GM18858 (cell line): ENCODE measurements at regions not wholly inside any gene's neighbourhood (a gene's known extent, or its start where the extent isn't known, plus 50 kb on each side); places are given as distances from the start of the nearest gene placed in this dataset.
"Not testable (repeated sequence)": the region's sequence is repeated elsewhere in the genome, so short reads cannot be mapped to it uniquely, and the experiment has no call there.

Experiments used
- ATAC-seq: cut with Tn5 transposase; IDR thresholded peaks from one replicate; pipeline ENCODE4 v1.9.1; 2021; ENCODE audit not compliant: unreplicated experiment

DNA sequence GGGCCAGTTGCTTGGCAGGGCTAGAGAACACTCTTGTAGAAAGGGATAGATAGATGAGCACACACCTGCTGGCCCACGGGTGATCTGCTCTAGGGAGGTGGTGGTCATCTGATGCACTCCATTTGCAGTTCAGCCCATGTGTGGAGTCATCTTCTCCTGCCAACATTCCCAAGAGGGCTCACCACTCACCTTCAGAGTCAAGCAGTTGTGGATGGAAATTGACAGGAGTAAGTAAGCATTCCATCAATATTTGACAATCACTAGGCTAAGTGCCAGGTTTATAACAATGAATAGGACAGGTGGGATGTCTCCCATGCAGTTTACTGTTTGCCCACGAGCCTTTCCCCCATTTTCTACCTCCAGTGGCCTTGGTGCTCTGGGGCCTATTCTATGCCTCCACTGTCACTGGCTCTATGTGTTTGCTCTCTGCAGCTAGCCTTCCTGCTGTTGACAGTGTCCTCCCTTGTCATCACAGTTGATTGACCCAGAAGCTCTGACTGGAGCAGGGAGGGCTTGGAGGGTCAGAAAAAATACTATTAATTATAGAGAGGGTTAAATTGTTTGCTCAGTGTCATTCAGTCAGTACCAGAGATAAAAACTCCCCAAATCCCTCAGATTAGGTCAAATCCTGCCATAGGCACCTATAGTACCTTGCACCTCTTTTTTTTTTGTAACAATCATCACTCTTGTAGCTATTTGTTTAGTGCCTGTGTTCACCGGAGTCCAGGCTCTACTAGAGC, 134.6 kb upstream of the PZP start:
- no peak for ATAC-seq

DNA sequence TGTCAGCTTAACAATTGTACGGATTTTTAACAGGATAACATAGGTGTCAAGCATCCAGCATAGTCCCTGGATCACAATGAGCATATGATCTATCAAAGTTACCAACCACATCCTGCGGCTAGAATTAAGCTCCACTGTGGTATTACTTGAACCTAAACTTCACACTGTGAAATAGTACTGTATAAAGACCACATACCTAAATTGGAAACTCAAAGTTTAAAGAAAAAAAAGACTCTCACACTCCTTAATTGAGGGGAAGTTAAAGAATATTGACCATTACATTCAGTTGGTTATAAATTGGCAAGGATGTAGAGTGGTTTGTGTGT, 133.0 kb upstream of the PZP start:
- ATAC-seq, result no peak

DNA sequence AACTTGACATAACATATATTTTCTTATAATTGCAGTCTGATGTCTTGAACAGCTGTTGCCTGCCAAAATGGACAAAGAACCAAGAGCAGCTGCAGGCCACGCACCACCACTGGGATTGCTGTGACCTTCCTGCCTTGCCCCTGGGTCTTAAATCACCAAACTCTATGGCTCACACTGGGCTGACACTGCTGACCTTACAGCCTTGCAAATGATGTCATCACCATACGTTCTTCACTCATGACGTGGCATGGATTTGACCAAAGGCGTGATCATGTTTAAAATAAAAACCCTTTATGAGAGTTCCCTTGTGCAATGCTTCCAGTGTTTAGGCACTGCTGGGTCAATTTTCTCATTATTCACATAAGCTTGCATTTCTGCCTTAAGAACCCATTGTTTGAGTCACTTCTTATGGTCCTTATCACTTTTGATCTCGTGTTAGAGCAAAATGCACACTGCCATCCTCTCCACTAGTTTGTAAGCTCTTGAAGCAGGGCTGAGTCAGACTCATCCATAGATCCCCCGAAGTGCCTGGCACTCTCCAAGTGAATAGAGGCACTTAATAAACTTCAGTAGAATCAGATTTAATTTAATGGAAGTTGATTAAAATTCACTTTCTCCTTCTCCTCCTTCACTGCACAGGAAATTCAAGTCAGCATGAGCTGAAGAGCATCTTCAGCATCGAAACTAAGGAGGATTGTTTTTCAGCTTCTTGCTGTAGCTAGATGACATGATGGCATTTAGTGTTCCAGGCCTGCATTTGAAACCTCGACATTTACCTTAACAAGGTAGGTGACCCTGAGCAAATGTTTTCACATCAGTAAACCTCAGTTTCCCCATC, 132.4 kb upstream of the PZP start:
- ATAC-seq, result no peak

DNA sequence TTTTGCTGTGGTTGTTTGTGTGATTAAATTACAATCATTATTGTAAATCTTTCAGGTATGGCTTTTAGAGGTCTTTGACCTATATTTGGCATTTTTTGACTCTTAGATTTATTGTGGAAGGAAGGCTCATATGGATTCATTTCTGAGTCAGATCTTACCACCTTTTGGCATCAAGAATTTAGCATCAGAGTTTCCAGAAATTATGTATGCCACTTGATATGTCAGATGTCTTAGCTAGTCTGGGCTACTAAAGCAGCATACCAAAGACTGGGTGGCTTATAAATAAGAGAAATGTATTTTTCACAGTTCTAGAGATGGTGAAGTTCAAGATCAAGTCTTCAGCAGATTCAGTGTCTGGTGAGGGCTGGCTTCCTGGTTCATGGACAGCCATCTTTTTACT, 129.5 kb upstream of the PZP start:
- ATAC-seq, result no peak

DNA sequence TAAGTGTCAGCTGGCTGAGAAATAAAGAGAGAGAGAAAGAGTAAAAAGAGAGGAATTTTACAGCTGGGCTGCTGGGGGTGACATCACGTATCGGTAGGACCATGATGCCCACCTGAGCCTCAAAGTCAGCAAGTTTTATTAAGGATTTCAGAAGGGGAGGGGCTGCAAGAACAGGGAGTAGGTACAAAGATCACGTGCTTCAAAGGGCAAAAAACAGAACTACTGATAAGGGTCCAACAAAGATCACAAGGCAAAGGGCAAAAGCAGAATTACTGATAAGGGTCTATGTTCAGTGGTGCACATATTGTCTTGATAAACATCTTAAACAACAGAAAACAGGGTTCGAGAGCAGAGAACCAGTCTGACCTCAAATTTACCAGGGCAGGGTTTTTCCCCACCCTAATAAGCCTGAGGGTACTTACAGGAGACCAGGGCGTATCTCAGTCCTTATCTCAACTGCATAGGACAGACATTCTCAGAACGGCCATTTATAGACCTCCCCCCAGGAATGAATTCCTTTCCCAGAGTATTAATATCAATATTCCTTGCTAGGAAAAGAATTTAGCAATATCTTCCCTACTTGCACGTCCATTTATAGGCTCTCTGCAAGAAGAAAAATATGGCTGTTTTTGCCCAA, 128.3 kb upstream of the PZP start:
- not testable (repeated sequence) for ATAC-seq

GRCh38 chr12:9335867-9336266, 127.7 kb upstream of the PZP start:
- ATAC-seq, result no peak

GRCh38 chr12:9334964-9335363, 126.8 kb upstream of the PZP start:
- no peak for ATAC-seq

DNA sequence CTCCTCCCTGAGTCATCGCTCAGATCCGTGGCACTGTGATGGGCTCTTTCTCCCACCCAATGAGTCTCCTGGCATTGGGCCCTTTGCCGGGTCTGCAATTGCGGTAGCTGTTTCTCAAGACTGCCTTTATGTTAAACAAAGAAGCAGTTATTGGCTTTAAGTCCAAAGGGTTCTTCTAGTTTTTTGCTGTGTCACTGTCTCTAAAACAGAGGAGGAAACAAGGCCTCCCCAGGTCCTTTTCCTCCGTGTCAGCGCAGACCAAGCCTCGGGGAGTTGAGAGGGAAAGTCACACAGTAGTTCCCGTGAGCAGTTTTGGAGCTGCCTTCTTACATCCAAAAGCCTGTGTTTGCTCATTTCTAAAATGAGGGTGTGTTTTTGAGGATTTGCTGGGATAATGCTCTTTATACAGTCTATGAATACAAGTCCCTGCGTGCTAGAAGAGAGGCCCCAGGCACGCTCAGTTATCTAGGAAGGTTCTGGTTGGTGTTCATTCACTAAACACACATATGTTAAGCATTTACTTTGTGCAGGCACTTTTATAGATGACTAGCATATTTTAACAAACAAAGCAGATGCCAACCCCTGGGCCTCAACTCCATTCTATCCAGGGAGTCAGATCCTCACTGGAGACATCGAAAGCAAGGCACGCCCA, 126.0 kb upstream of the PZP start:
- no peak for ATAC-seq

DNA sequence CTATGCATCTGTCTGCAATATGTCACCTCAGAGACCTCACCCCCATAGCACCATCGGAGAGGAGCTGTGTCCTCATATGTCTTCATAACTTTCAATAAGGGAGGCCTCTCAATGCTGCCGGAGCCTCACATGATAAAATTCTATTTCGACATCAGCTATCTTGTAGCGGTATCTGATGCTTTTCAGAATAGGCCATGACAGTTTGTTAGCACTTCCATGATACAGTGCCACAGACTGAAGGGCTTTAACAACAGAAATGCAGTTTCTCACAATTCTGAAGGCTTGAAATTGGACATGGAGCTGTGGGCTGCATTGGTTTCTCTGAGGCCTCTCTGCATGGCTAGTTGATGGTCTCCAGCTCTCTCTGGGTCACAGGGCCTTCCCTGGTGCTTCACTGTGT, 125.0 kb upstream of the PZP start:
- no peak for ATAC-seq

- ATAC-seq, result no peak
Observed at GRCh38 chr12:9332564-9332963, 124.4 kb upstream of the PZP start.

DNA sequence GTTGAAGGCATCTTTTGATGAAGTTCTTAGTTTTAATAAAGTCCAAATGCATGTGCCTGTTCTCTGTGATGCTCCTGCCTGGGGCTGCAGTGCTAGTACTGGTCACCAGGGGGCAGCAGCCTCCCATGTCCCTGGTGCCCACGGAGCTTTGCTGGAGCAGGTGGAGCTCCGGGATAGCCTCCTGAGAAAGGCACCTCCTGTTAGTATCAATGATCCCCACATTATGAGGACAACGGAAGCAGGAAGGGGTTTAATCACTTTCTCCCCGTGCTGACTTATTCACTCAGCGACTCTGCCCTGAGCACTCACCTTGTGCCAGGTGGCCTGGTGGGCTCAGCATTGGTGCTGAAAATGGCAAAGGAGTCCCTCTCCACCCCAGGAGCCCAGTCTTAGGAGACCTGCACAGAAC, 123.0 kb upstream of the PZP start:
- ATAC-seq, result no peak

DNA sequence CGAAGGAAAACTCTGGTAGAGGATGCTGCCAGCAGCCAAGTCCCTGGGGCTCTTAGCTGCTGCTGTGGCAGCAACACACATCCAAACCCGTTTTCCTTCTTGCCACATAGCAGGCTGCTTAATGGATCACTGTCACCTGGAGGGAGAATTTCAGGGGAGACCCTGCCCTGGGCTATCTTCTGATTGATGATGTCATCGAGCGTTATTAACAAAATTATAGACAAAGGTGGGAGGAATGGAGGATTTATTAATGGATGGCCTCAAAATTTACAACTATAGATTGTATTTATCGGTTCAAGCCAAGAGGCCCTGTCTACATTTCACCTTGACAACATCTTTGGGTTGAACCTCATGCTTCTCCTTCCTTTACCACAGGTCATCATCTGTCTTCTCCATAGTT, 120.8 kb upstream of the PZP start:
- ATAC-seq, result no peak

DNA sequence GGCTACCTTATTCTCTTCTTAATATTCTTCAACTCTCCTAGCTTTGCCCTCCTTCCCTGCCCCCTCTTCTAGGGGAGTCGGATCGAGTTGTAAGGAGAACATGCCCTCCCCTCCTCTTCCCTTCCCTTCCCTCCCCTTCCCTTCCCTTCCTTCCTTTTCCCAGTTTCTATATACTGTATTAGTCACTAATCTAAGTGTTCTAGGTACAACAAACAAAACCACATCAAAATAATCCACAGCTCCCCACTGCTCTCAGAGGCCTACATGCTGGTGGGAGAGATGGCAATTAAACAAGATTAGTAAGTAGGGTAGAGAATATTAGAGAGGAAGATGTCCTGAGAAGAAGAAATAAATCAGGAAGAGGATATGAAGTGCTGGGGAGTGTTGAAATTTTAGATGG, 119.9 kb upstream of the PZP start:
- ATAC-seq, result no peak

- ATAC-seq, result no peak
Observed at GRCh38 chr12:9327320-9327719, 119.1 kb upstream of the PZP start.

DNA sequence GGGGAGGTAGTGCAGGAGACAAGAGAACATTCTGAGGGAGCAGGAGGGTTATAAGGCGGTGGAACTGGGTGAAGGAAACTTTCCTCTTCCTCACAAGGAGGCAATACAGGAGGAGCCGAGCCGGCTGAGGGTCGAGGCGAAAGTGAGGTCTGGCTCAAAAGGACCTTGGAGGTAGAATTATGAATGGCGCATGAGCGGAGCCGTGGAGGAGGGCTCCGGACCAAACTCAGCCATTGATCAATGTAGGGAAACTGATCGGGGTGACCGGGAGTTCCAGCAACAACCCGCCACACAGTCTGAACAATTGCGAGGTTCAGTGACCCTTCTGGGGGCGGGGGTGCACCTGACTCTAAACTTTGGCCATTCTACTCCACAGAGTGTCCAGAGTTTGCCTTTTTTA, 118.7 kb upstream of the PZP start:
- ATAC-seq, result not testable (repeated sequence)

DNA sequence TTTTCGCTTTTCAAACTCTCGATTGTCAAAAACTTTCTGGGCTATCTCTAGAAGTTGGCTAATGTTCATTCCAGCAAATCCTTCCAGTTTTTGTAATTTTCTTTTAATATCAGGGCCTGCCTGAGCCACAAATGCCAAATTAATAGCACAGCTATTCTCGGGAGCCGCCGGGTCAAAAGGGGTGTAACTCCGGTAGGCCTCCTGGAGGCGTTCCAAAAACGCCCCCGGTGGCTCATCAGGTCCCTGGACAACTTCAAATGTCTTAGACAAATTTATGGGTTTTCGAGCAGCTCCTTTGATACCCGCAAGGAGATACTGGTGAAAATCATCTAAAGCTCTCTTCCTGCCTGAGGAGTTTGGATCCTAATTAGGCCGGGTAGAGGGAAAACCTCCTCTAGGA, 117.9 kb upstream of the PZP start:
- no peak for ATAC-seq

GRCh38 chr12:9325471-9325870, 117.3 kb upstream of the PZP start:
- ATAC-seq, result no peak

GRCh38 chr12:9324782-9325181, 116.6 kb upstream of the PZP start:
- ATAC-seq, result no peak

- ATAC-seq, result no peak
Observed at GRCh38 chr12:9323144-9323681, 115.0 kb upstream of the PZP start.

DNA sequence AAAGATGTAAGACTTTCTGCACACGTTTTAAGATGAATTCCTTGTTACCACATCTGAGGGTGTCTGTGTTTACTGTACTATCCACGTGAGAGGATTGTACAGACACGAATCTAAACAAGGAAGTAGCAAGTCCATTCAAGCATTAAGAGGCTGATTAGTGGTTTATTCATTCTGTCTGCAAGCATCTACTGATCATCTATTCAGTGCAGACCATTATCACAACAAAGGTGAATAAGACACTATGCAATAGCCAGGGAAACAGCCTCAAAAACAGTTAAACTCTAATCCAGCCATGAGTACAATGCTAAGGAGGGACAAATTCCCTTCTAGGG, 111.6 kb upstream of the PZP start:
- ATAC-seq, result no peak

- no peak for ATAC-seq
Observed at GRCh38 chr12:9319044-9319841, 111.0 kb upstream of the PZP start.
